OCI-LY3 (cell line): ENCODE measurements at regions not wholly inside any gene's neighbourhood (a gene's known extent, or its start where the extent isn't known, plus 50 kb on each side); places are given as distances from the start of the nearest gene placed in this dataset.

Source experiments
- H2AFZ ChIP-seq: fragments of 200-600, 300-600 bp; shearing (Covaris generic); 2 replicates; pipeline ENCODE4 v1.6.0; 2014; ENCODE audit warnings: antibody characterized with exemption, low read depth, low read length
- H3K27ac ChIP-seq: fragments of 200-600, 300-600 bp; sonication (generic); 2 replicates; pipeline ENCODE4 v1.5.1; 2014; ENCODE audit warnings: mild to moderate bottlenecking, low read length, moderate library complexity, mixed read lengths
- H3K27me3 ChIP-seq: fragments of 200-600, 300-600 bp; sonication (generic); 2 replicates; pipeline ENCODE4 v1.6.1; 2014; ENCODE audit warnings: low read depth, low read length, mixed read lengths
- H3K36me3 ChIP-seq: fragments of 200-600, 300-600 bp; sonication (generic); replicated peaks from 2 replicates; pipeline ENCODE3; 2014; ENCODE audit warnings: low read depth, low read length, mixed read lengths
- H3K4me1 ChIP-seq: fragments of 300-600, 200-600 bp; sonication (generic); 2 replicates; pipeline ENCODE4 v1.6.1; 2014; ENCODE audit warnings: low read length, mixed read lengths
- H3K4me2 ChIP-seq: fragments of 200-600, 300-600 bp; sonication (generic); 2 replicates; pipeline ENCODE4 v1.6.1; 2014; ENCODE audit warnings: low read length, mixed read lengths
- H3K4me3 ChIP-seq: fragments of 300-600, 200-600 bp; sonication (generic); 2 replicates; pipeline ENCODE4 v1.5.1; 2014; ENCODE audit warnings: antibody characterized with exemption, mild to moderate bottlenecking, low read length, moderate library complexity
- H3K79me2 ChIP-seq: fragments of 300-600, 200-600 bp; shearing (Covaris generic); 2 replicates; pipeline ENCODE4 v1.6.1; 2014; ENCODE audit warnings: mild to moderate bottlenecking, low read length, mixed read lengths
- H3K9ac ChIP-seq: fragments of 300-600, 200-600 bp; shearing (Covaris generic); 2 replicates; pipeline ENCODE4 v1.6.0; 2014; ENCODE audit warnings: mild to moderate bottlenecking, low read length, moderate library complexity
- H3K9me3 ChIP-seq: fragments of 200-600, 300-600 bp; shearing (Covaris generic); 2 replicates; pipeline ENCODE4 v1.6.1; 2014; ENCODE audit warnings: low read length, mixed read lengths; ENCODE audit not compliant: insufficient read depth
- H4K20me1 ChIP-seq: fragments of 200-600, 300-600 bp; sonication (generic); 2 replicates; pipeline ENCODE4 v1.6.1; 2016; ENCODE audit warnings: low read length, mixed read lengths; ENCODE audit not compliant: insufficient read depth
- CTCF ChIP-seq: fragments of 200-600, 300-600 bp; sonication (generic); IDR thresholded peaks from 2 replicates; pipeline ENCODE4 v1.5.1; 2014; ENCODE audit warnings: antibody characterized with exemption, low read length, low read depth
- EZH2phosphoT487 ChIP-seq: fragments of 200-600 bp; shearing (Covaris generic); IDR thresholded peaks from 2 replicates; pipeline ENCODE4 v1.6.1; 2018; ENCODE audit warnings: antibody characterized with exemption, mixed run types, low read depth

- Histone ChIP-seq H3K36me3 (no peaks in the 10 kb centered on the region), H3K27me3 (no peaks in the 10 kb centered on the region), H3K79me2 (no peaks in the 10 kb centered on the region), H3K4me3 (no peak overlapping the region), H2AFZ (no peak overlapping the region), H3K9me3 (no peaks in the 10 kb centered on the region), H3K27ac (no peak overlapping the region), H3K4me2 (no peak overlapping the region), H4K20me1 (no peaks in the 10 kb centered on the region), H3K9ac (no peak overlapping the region), H3K4me1 (peaks cover 5% of the 10 kb centered on the region; the same call in 1 of the 2 replicates)
- TF ChIP-seq EZH2phosphoT487 (no peak), CTCF (no peak)
Measured at GRCh38 chr3:176795891-176796290, 401.4 kb downstream of the TBL1XR1 start.

- no peaks in the 10 kb centered on the region for H3K27me3 ChIP-seq
- H2AFZ ChIP-seq, result no peak overlapping the region
- no peaks in the 10 kb centered on the region for H3K9me3 ChIP-seq
- no peak overlapping the region for H3K4me3 ChIP-seq
- H3K36me3 ChIP-seq, result no peaks in the 10 kb centered on the region
- H3K79me2 ChIP-seq, result no peaks in the 10 kb centered on the region
- peaks cover 5% of the 10 kb centered on the region; the same call in 1 of the 2 replicates for H3K4me1 ChIP-seq
- H3K27ac ChIP-seq, result no peak overlapping the region
- H3K9ac ChIP-seq, result no peak overlapping the region
- H3K4me2 ChIP-seq, result no peak overlapping the region
- H4K20me1 ChIP-seq, result no peaks in the 10 kb centered on the region
- TF ChIP-seq CTCF (no peak), EZH2phosphoT487 (no peak)
Measured at GRCh38 chr3:176794406-176794805, 402.9 kb downstream of the TBL1XR1 start.

GRCh38 chr3:176789947-176790346, 407.3 kb downstream of the TBL1XR1 start:
- Histone ChIP-seq H3K4me3 (no peak overlapping the region), H3K27me3 (no peaks in the 10 kb centered on the region), H4K20me1 (no peaks in the 10 kb centered on the region), H3K9me3 (no peaks in the 10 kb centered on the region), H3K9ac (no peak overlapping the region), H3K79me2 (no peaks in the 10 kb centered on the region), H3K4me2 (no peak overlapping the region), H2AFZ (no peak overlapping the region), H3K4me1 (peaks cover 5% of the 10 kb centered on the region; the same call in 1 of the 2 replicates), H3K27ac (no peak overlapping the region), H3K36me3 (no peaks in the 10 kb centered on the region)
- no peak for TF ChIP-seq EZH2phosphoT487

- no peaks in the 10 kb centered on the region for H4K20me1 ChIP-seq
- no peak overlapping the region for H3K4me2 ChIP-seq
- no peak overlapping the region for H2AFZ ChIP-seq
- TF ChIP-seq CTCF (no peak), EZH2phosphoT487 (no peak)
- H3K4me3 ChIP-seq, result no peak overlapping the region
- no peaks in the 10 kb centered on the region for H3K36me3 ChIP-seq
- peaks cover 3% of the 10 kb centered on the region; the same call in 1 of the 2 replicates for H3K4me1 ChIP-seq
- no peaks in the 10 kb centered on the region for H3K9me3 ChIP-seq
- H3K79me2 ChIP-seq, result no peaks in the 10 kb centered on the region
- H3K27ac ChIP-seq, result no peak overlapping the region
- no peaks in the 10 kb centered on the region for H3K27me3 ChIP-seq
- no peak overlapping the region for H3K9ac ChIP-seq
Measured at GRCh38 chr3:176789281-176789705, 408.0 kb downstream of the TBL1XR1 start.

- no peak overlapping the region for H3K4me2 ChIP-seq
- TF ChIP-seq CTCF, result no peak
- no peak for TF ChIP-seq EZH2phosphoT487
- H3K4me1 ChIP-seq, result no peaks in the 10 kb centered on the region
- no peak overlapping the region for H3K27ac ChIP-seq
- no peaks in the 10 kb centered on the region for H4K20me1 ChIP-seq
- no peaks in the 10 kb centered on the region for H3K36me3 ChIP-seq
- H3K4me3 ChIP-seq, result no peak overlapping the region
- H3K9ac ChIP-seq, result no peak overlapping the region
- H3K79me2 ChIP-seq, result no peaks in the 10 kb centered on the region
- H3K9me3 ChIP-seq, result no peaks in the 10 kb centered on the region
- no peak overlapping the region for H2AFZ ChIP-seq
- H3K27me3 ChIP-seq, result no peaks in the 10 kb centered on the region
Measured at GRCh38 chr3:176787506-176787905, 409.8 kb downstream of the TBL1XR1 start.
